IMR-90 (cell line): ENCODE measurements at regions not wholly inside any gene's neighbourhood (a gene's known extent, or its start where the extent isn't known, plus 50 kb on each side); places are given as distances from the start of the nearest gene placed in this dataset.

Source experiments
- ATAC-seq: fragments of 200-7000 bp; cut with Tn5 transposase; 2 replicates; pipeline ENCODE4 v1.9.1; 2020; ENCODE audit warnings: low read depth, mild to moderate bottlenecking, moderate library complexity
- BruUV-seq: library from RNA; stranded (reverse); fragments of 400-500 nt; replicated peaks from 2 replicates; lab custom pipeline; 2021; lab: Mats Ljungman, UMichigan
- CTCF ChIA-PET: fragments of 300-600 bp; formaldehyde crosslinking; extraction: SDS; loops from one replicate; lab custom pipeline; 2021; ENCODE audit warnings: antibody characterized with exemption; lab: Yijun Ruan, JAX
- POLR2A ChIA-PET: fragments of 300-600 bp; sonication (Branson Sonifier 250); formaldehyde crosslinking; loops from one replicate; lab custom pipeline; 2022; ENCODE audit warnings: antibody characterized with exemption; ENCODE audit not compliant: unreplicated experiment; lab: Charles Lee
- DNase-seq: peaks from one replicate; pipeline ENCODE4 v3.0.0; 2013
- H2AFZ ChIP-seq: replicated peaks from 2 replicates; pipeline ENCODE3; 2013; ENCODE audit warnings: low read length, mild to moderate bottlenecking; ENCODE audit not compliant: poor library complexity
- H2AK5ac ChIP-seq: 2 replicates; pipeline ENCODE4 v1.6.1; 2013; ENCODE audit warnings: low read depth, low read length, inconsistent platforms
- H2AK9ac ChIP-seq: replicated peaks from 2 replicates; pipeline ENCODE3; 2013; ENCODE audit warnings: mild to moderate bottlenecking, low read depth, low read length, moderate library complexity; ENCODE audit not compliant: poor library complexity
- H2BK120ac ChIP-seq: 2 replicates; pipeline ENCODE4 v1.6.1; 2013; ENCODE audit warnings: low read depth, low read length, inconsistent platforms
- H2BK15ac ChIP-seq: 3 replicates; pipeline ENCODE4 v1.6.1; 2013; ENCODE audit warnings: low read depth, low read length, inconsistent platforms
- H2BK20ac ChIP-seq: 2 replicates; pipeline ENCODE4 v1.6.1; 2013; ENCODE audit warnings: low read depth, mild to moderate bottlenecking, inconsistent platforms, low read length, moderate library complexity
- H2BK5ac ChIP-seq: 2 replicates; pipeline ENCODE4 v1.6.1; 2013; ENCODE audit warnings: mild to moderate bottlenecking, low read depth, low read length, inconsistent platforms; ENCODE audit not compliant: poor library complexity, severe bottlenecking
- H3K14ac ChIP-seq: replicated peaks from 2 replicates; pipeline ENCODE4 v1.6.1; 2013; ENCODE audit warnings: low read depth, low read length, inconsistent platforms
- H3K18ac ChIP-seq: 2 replicates; pipeline ENCODE4 v1.6.1; 2013; ENCODE audit warnings: low read depth, low read length, control low read depth
- H3K23ac ChIP-seq: 2 replicates; pipeline ENCODE4 v1.6.1; 2013; ENCODE audit warnings: low read depth, low read length, inconsistent platforms
- H3K27ac ChIP-seq: 2 replicates; pipeline ENCODE4 v1.5.1; 2013; ENCODE audit warnings: mild to moderate bottlenecking, control low read depth, low read length; ENCODE audit not compliant: insufficient read depth
- H3K27me3 ChIP-seq: 2 replicates; pipeline ENCODE4 v1.6.1; 2013; ENCODE audit warnings: low read length; ENCODE audit not compliant: control insufficient read depth, insufficient read depth
- H3K36me3 ChIP-seq: 2 replicates; pipeline ENCODE4 v1.6.1; 2013; ENCODE audit warnings: low read length, mixed read lengths; ENCODE audit not compliant: control insufficient read depth, insufficient read depth
- H3K4ac ChIP-seq: 2 replicates; pipeline ENCODE4 v1.6.1; 2013; ENCODE audit warnings: low read depth, low read length, inconsistent platforms
- H3K4me1 ChIP-seq: 2 replicates; pipeline ENCODE4 v1.6.1; 2013; ENCODE audit warnings: low read length, mixed read lengths; ENCODE audit not compliant: control insufficient read depth, insufficient read depth
- H3K4me2 ChIP-seq: 2 replicates; pipeline ENCODE4 v1.6.1; 2013; ENCODE audit warnings: low read depth, mild to moderate bottlenecking, control low read depth, low read length, moderate library complexity
- H3K4me3 ChIP-seq: 2 replicates; pipeline ENCODE4 v1.5.1; 2013; ENCODE audit warnings: low read depth, mild to moderate bottlenecking, control low read depth, low read length, moderate library complexity; ENCODE audit not compliant: insufficient read depth
- H3K56ac ChIP-seq: 2 replicates; pipeline ENCODE4 v1.6.1; 2013; ENCODE audit warnings: low read length, inconsistent platforms; ENCODE audit not compliant: insufficient read depth; ENCODE audit errors: extremely low read depth
- H3K79me1 ChIP-seq, 2 experiments: 2 replicates each; pipeline ENCODE4 v1.6.1; 2013; ENCODE audit warnings: low read length in 2 of 2, inconsistent platforms in 1 of 2, low read depth in 1 of 2
- H3K9ac ChIP-seq: 2 replicates; pipeline ENCODE4 v1.6.1; 2013; ENCODE audit warnings: low read depth, low read length, control low read depth
- H3K9me1 ChIP-seq: 2 replicates; pipeline ENCODE4 v1.6.1; 2013; ENCODE audit warnings: low read length, inconsistent platforms; ENCODE audit not compliant: insufficient read depth
- H3K9me3 ChIP-seq: 2 replicates; pipeline ENCODE4 v1.6.1; 2013; ENCODE audit warnings: low read length; ENCODE audit not compliant: control insufficient read depth, insufficient read depth
- H4K20me1 ChIP-seq: 2 replicates; pipeline ENCODE4 v1.6.1; 2013; ENCODE audit warnings: low read length, inconsistent platforms; ENCODE audit not compliant: insufficient read depth
- H4K5ac ChIP-seq: 2 replicates; pipeline ENCODE4 v1.6.1; 2013; ENCODE audit warnings: mild to moderate bottlenecking, low read depth, low read length, control low read depth
- H4K8ac ChIP-seq, 2 experiments: 2 replicates each; pipeline ENCODE4 v1.6.1; 2013; ENCODE audit warnings: low read depth in 2 of 2, low read length in 2 of 2, control low read depth in 1 of 2, inconsistent platforms in 1 of 2
- H4K91ac ChIP-seq: 2 replicates; pipeline ENCODE4 v1.6.1; 2013; ENCODE audit warnings: low read depth, low read length, inconsistent platforms; ENCODE audit not compliant: insufficient read depth
- MAZ ChIP-seq: IDR thresholded peaks from 2 replicates; pipeline ENCODE4 v1.6.1; 2012; ENCODE audit warnings: low read depth, mild to moderate bottlenecking, low read length, improper control_type of control experiment, moderate library complexity, borderline replicate concordance
- RAD21 ChIP-seq: IDR thresholded peaks from 2 replicates; pipeline ENCODE4 v1.6.1; 2012; ENCODE audit warnings: low read length, improper control_type of control experiment
- RFX5 ChIP-seq: IDR thresholded peaks from 2 replicates; pipeline ENCODE4 v1.8.0; 2012; ENCODE audit warnings: low read depth, mild to moderate bottlenecking, low read length, moderate library complexity
- WGBS, 2 experiments: methylation state at CpG; one replicate each; pipeline versions ENCODE4 v1.1.5 to v1.1.7; 2013; ENCODE audit warnings: missing lambda C conversion rate in 2 of 2; ENCODE audit not compliant: insufficient read length in 1 of 2; ENCODE audit errors: extremely low coverage in 2 of 2; 5-methylcytosine and 5-hydroxymethylcytosine counted together
- dilution Hi-C: fragments of 300-500 bp; cut with HindIII; formaldehyde crosslinking; loops from one replicate; pipeline ENCODE4 v1.14.3; 2018; ENCODE audit warnings: low sequenced_read_pairs; ENCODE audit not compliant: unreplicated experiment
- in situ Hi-C: fragments of 300-500 bp; cut with MboI; formaldehyde crosslinking; loops from 3 replicates; pipeline ENCODE4 v1.14.3; 2019; ENCODE audit warnings: low sequenced_read_pairs, inconsistent platforms, mixed read lengths
- intact Hi-C: fragments of 100-400 bp; cut with micrococcal nuclease; formaldehyde crosslinking; loops from 2 replicates; pipeline ENCODE4 v1.10.0; 2022
- TF ChIP-seq, protein P1 (sequence below): conservative IDR thresholded peaks from 2 replicates; pipeline ENCODE4 v1.5.1; 2012; ENCODE audit warnings: mild to moderate bottlenecking, low read depth, low read length, improper control_type of control experiment

DNA sequence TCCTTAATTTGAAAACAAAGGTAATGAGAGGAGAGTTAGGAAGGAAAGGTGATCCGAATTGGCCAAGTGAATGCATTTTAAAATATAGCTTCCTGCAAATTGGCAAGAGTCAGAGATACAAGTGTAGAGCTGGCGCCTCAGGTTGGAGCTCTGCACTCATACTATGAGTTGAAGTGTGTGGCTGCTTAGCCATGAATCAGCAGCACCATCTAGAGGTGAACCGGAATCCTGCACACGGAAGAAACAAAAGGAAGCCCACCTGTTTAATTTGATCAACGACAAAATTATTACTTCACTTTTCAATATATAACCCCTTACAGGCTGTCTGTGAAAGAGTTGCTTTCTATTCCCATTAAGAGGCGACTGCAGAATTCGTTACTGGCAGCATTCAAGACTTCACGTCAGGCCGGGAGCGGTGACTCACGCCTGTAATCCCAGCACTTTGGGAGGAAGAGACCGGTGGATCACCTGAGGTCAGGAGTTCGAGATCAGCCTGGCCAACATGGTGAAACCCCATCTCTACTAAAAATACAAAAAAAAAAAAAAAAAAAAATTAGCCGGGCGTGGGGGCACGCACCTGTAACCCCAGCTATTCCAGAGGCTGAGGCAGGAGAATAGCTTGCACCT is 1253.7 kb upstream of the CDH8 start:
- no peak overlapping the region for H2AK9ac ChIP-seq
- H4K91ac ChIP-seq: no peak overlapping the region
- no peak overlapping the region for H4K5ac ChIP-seq
- H2BK20ac ChIP-seq: no peak overlapping the region
- no peaks in the 10 kb centered on the region for H3K27me3 ChIP-seq
- H4K8ac ChIP-seq: no peak overlapping the region
- H3K14ac ChIP-seq: no peak overlapping the region
- in situ Hi-C loops: no loop called here
- WGBS, 2 experiments: 20% methylated on average over 1 of the region's 16 CpGs; no CpG with 5 or more reads in 1 of the 2 experiments
- POLR2A ChIA-PET: no interaction called here
- H2AK5ac ChIP-seq: no peak overlapping the region
- ATAC-seq: no peak
- TF ChIP-seq RFX5 (no peak), RAD21 (peak; percentile 42), MAZ (no peak)
- TF ChIP-seq, protein P1, sequence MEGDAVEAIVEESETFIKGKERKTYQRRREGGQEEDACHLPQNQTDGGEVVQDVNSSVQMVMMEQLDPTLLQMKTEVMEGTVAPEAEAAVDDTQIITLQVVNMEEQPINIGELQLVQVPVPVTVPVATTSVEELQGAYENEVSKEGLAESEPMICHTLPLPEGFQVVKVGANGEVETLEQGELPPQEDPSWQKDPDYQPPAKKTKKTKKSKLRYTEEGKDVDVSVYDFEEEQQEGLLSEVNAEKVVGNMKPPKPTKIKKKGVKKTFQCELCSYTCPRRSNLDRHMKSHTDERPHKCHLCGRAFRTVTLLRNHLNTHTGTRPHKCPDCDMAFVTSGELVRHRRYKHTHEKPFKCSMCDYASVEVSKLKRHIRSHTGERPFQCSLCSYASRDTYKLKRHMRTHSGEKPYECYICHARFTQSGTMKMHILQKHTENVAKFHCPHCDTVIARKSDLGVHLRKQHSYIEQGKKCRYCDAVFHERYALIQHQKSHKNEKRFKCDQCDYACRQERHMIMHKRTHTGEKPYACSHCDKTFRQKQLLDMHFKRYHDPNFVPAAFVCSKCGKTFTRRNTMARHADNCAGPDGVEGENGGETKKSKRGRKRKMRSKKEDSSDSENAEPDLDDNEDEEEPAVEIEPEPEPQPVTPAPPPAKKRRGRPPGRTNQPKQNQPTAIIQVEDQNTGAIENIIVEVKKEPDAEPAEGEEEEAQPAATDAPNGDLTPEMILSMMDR: peak; percentile 39
- no peak overlapping the region for H3K4me2 ChIP-seq
- H3K23ac ChIP-seq: no peak overlapping the region
- CTCF ChIA-PET: no interaction called here
- no peak for DNase-seq
- dilution Hi-C loops: no loop called here
- no peak overlapping the region for H3K27ac ChIP-seq
- no peak overlapping the region for H3K4me3 ChIP-seq
- no TSS peak for BruUV-seq
- no peaks in the 10 kb centered on the region for H3K36me3 ChIP-seq
- no peaks in the 10 kb centered on the region for H4K20me1 ChIP-seq
- H3K56ac ChIP-seq: no peak overlapping the region
- no peaks in the 10 kb centered on the region for H3K4me1 ChIP-seq
- H2BK15ac ChIP-seq: no peak overlapping the region
- no peak overlapping the region for H3K9ac ChIP-seq
- intact Hi-C loops: no loop called here
- no peak overlapping the region for H3K4ac ChIP-seq
- H3K79me1 ChIP-seq: no peaks in the 10 kb centered on the region
- peaks cover 6% of the 10 kb centered on the region for H3K9me3 ChIP-seq
- no peaks in the 10 kb centered on the region for H3K9me1 ChIP-seq
- H2BK120ac ChIP-seq: no peak overlapping the region
- H3K18ac ChIP-seq: no peak overlapping the region
- no peak overlapping the region for H2BK5ac ChIP-seq
- no peak overlapping the region for H2AFZ ChIP-seq
